HEK293 (cell line): ENCODE measurements at regions not wholly inside any gene's neighbourhood (a gene's known extent, or its start where the extent isn't known, plus 50 kb on each side); places are given as distances from the start of the nearest gene placed in this dataset.

Experiments used
- CTCF ChIA-PET: fragments of 350-600 bp; formaldehyde crosslinking; extraction: SDS; loops from one replicate; lab custom pipeline; 2021; ENCODE audit warnings: antibody characterized with exemption; lab: Yijun Ruan, JAX
- POLR2A ChIA-PET: fragments of 300-600 bp; formaldehyde crosslinking; extraction: SDS; loops from one replicate; lab custom pipeline; 2020; ENCODE audit warnings: antibody characterized with exemption, inconsistent platforms; lab: Yijun Ruan, JAX
- H3K27ac ChIP-seq: fragments of 200-500 bp; sonication (Bioruptor generic); 2 replicates; pipeline ENCODE4 v1.5.1; 2014; ENCODE audit warnings: low read depth, low read length, control low read depth, inconsistent platforms; ENCODE audit errors: extremely low read depth
- H3K36me3 ChIP-seq, 2 experiments: fragments of 200-500 bp in 1 of 2; sonication (Bioruptor generic) in 1 of 2; 1 replicate in 1 of 2; 2 replicates in 1 of 2; pipeline ENCODE4 v1.5.1; 2014 to 2017; ENCODE audit warnings: inconsistent platforms in 2 of 2, low read length in 2 of 2; ENCODE audit not compliant: control insufficient read depth in 2 of 2, insufficient read depth in 1 of 2
- H3K4me1 ChIP-seq: fragments of 200-500 bp; sonication (Bioruptor generic); 2 replicates; pipeline ENCODE4 v1.5.1; 2014; ENCODE audit warnings: mild to moderate bottlenecking, low read length, inconsistent platforms; ENCODE audit not compliant: control insufficient read depth, insufficient read depth
- H3K4me3 ChIP-seq: 2 replicates; pipeline ENCODE4 v1.5.1; 2011; ENCODE audit warnings: low read depth, mild to moderate bottlenecking, control low read depth, low read length, moderate library complexity
- H3K9me3 ChIP-seq: fragments of 200-500 bp; sonication (Bioruptor generic); 2 replicates; pipeline ENCODE4 v1.5.1; 2014; ENCODE audit warnings: low read depth, low read length, inconsistent platforms; ENCODE audit not compliant: control insufficient read depth, insufficient read depth
- EGR2 ChIP-seq: fragments of 450-650 bp; formaldehyde crosslinking; IDR thresholded peaks from 2 replicates; pipeline ENCODE4 v1.5.1; 2016; ENCODE audit warnings: low read depth, missing biosample characterization, missing genetic modification characterization
- IKZF3 ChIP-seq: fragments of 450-650 bp; IDR thresholded peaks from 2 replicates; pipeline ENCODE4 v1.5.0; 2018; ENCODE audit warnings: missing biosample characterization, mild to moderate bottlenecking, missing genetic modification characterization, moderate library complexity
- MYNN ChIP-seq: fragments of 450-650 bp; formaldehyde crosslinking; IDR thresholded peaks from 2 replicates; pipeline ENCODE4 v1.5.1; 2016; ENCODE audit warnings: missing biosample characterization, missing genetic modification characterization, borderline replicate concordance
- PRDM2 ChIP-seq: fragments of 450-650 bp; formaldehyde crosslinking; IDR thresholded peaks from 2 replicates; pipeline ENCODE4 v1.5.1; 2016; ENCODE audit warnings: missing biosample characterization, missing genetic modification characterization, borderline replicate concordance
- REPIN1 ChIP-seq: fragments of 450-650 bp; formaldehyde crosslinking; IDR thresholded peaks from 2 replicates; pipeline ENCODE4 v1.5.1; 2017; ENCODE audit warnings: missing biosample characterization, missing genetic modification characterization, low read depth
- ZBTB48 ChIP-seq: fragments of 450-650 bp; formaldehyde crosslinking; IDR thresholded peaks from 2 replicates; pipeline ENCODE4 v1.5.1; 2016; ENCODE audit warnings: missing biosample characterization, missing genetic modification characterization
- ZFHX2 ChIP-seq: fragments of 450-650 bp; formaldehyde crosslinking; conservative IDR thresholded peaks from 2 replicates; pipeline ENCODE4 v1.5.1; 2016; ENCODE audit warnings: missing biosample characterization, missing genetic modification characterization
- ZIC2 ChIP-seq: fragments of 450-650 bp; formaldehyde crosslinking; IDR thresholded peaks from 2 replicates; pipeline ENCODE4 v1.5.1; 2016; ENCODE audit warnings: missing biosample characterization, missing genetic modification characterization
- ZNF155 ChIP-seq: fragments of 450-650 bp; formaldehyde crosslinking; IDR thresholded peaks from 2 replicates; pipeline ENCODE4 v1.5.1; 2016; ENCODE audit warnings: missing biosample characterization, missing genetic modification characterization
- ZNF223 ChIP-seq: fragments of 450-650 bp; formaldehyde crosslinking; IDR thresholded peaks from 2 replicates; pipeline ENCODE4 v1.5.1; 2016; ENCODE audit warnings: missing biosample characterization, missing genetic modification characterization
- ZNF266 ChIP-seq: fragments of 450-650 bp; formaldehyde crosslinking; IDR thresholded peaks from 2 replicates; pipeline ENCODE4 v1.5.1; 2016; ENCODE audit warnings: missing biosample characterization, missing genetic modification characterization, low read depth
- ZNF302 ChIP-seq: fragments of 450-650 bp; formaldehyde crosslinking; IDR thresholded peaks from 2 replicates; pipeline ENCODE4 v1.5.1; 2016; ENCODE audit warnings: missing biosample characterization, missing genetic modification characterization, low read depth
- ZNF48 ChIP-seq: fragments of 450-650 bp; formaldehyde crosslinking; IDR thresholded peaks from 2 replicates; pipeline ENCODE4 v1.5.1; 2016; ENCODE audit warnings: missing biosample characterization, missing genetic modification characterization
- ZNF596 ChIP-seq: fragments of 450-650 bp; IDR thresholded peaks from 2 replicates; pipeline ENCODE4 v1.5.0; 2018; ENCODE audit warnings: missing biosample characterization, mild to moderate bottlenecking, missing genetic modification characterization, moderate library complexity
- ZNF610 ChIP-seq: fragments of 450-650 bp; formaldehyde crosslinking; IDR thresholded peaks from 2 replicates; pipeline ENCODE4 v1.5.1; 2016; ENCODE audit warnings: missing biosample characterization, missing genetic modification characterization, borderline replicate concordance
- ZNF626 ChIP-seq: fragments of 450-650 bp; sonication (Bioruptor Pico); formaldehyde crosslinking; IDR thresholded peaks from 2 replicates; pipeline ENCODE4 v1.5.1; 2018; ENCODE audit warnings: missing biosample characterization, missing genetic modification characterization, inconsistent platforms
- ZNF677 ChIP-seq: fragments of 450-650 bp; IDR thresholded peaks from 2 replicates; pipeline ENCODE4 v1.5.0; 2018; ENCODE audit warnings: missing biosample characterization, mild to moderate bottlenecking, missing genetic modification characterization, moderate library complexity

DNA sequence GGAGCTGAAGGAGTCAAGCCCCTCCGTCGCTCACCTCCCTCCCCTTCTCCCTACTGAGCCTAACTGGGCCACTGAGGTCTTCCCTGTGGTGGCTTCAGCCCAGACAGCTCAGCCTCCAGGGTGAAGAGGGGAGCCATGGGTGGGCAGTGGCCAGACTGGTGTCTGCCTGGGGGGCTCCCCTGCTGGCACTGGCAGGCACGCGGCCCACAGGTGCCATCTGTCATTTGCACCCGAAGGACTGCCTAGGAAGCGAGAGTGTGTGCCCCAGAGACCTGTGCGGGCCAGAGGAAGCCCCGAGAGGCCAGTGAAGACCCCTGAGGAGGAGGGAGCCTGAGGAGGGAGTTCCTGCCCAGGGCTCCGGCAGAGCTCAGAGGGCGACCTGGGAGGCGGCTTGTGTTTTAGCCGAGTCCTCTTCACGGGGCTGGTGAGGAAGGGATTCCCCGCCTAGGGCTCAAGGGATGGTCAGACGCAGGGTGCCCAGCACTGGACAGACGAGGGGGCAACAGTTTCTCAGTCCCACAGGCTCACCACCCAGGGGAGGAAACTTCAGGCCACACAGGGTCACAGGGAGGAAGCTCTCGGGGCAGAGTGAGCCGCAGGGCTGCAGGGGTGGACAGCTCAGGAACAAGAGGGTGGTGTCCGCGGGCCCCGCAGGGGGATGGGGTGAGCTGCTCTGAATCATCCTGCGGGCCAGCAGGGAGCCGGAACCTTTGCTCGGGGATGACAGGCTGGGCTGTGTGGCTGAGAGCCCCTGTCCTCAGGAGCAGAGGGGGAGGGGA, 76.2 kb upstream of the PPP2R2D start:
- ChIA-PET POLR2A (interaction anchor here (0.7 kb wide), 1 partner anchor 22 kb away, joined by 3 read pairs; no protein-coding TSS in a partner anchor), CTCF (interaction anchor here (0.7 kb wide), 1 partner anchor 1634 kb away, joined by 3 read pairs; no protein-coding TSS in a partner anchor)
- H3K4me1 ChIP-seq: no peaks in the 10 kb centered on the region
- no peak for TF ChIP-seq ZNF610 (tag by site-specific recombination)
- peak; percentile 76 for TF ChIP-seq ZIC2
- H3K4me3 ChIP-seq: no peak overlapping the region
- H3K27ac ChIP-seq: no peak overlapping the region
- H3K36me3 ChIP-seq: no peaks in the 10 kb centered on the region
- no peaks in the 10 kb centered on the region for H3K9me3 ChIP-seq

DNA sequence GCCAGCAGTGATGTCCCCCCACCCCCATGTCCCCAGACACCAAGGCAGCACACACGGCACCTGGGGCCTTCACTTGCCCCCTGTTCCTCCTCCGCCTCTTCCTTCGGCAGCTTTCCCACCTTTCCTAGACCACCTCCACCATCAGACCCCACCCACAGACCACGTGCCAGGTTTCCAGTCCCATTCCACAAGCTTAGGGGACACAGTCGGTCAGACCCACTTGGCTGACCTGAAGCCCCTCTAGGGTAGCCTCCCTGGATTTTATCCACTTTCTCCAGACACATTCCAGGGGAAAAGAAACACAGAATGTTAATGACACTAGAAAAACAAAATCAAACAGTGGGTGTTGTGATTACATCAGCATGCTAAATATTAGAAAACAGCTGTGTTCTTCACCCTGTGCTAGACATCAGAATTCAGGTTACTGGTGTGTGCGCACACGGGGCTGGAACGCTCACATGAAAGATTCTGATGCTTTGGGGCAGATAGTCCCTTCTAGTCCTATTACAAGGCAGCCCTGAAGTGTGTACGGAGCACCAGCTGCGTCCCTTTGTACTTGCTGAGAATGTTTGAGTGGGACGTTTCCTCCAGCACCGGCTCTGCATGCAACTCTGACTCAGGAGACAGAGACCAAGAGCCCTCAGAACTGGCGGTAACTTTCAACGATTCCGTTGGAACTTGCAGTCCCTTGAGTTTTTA, 75.5 kb upstream of the PPP2R2D start:
- no peak overlapping the region for H3K4me3 ChIP-seq
- no peak overlapping the region for H3K27ac ChIP-seq
- H3K36me3 ChIP-seq: no peaks in the 10 kb centered on the region
- ChIA-PET POLR2A (interaction anchor here (0.7 kb wide), 1 partner anchor 21 kb away, joined by 3 read pairs; no protein-coding TSS in a partner anchor), CTCF (interaction anchor here (0.7 to 1.0 kb wide), 2 partner anchors 75 to 1635 kb away, joined by 3 read pairs; no protein-coding TSS in a partner anchor)
- TF ChIP-seq ZBTB48 (tag by site-specific recombination) (no peak), ZNF266 (tag by site-specific recombination) (no peak), MYNN (tag by site-specific recombination) (no peak), ZNF677 (tag by site-specific recombination) (no peak), EGR2 (tag by site-specific recombination) (peak; percentile 79), ZNF302 (tag by site-specific recombination) (no peak), ZFHX2 (tag by site-specific recombination) (peak; percentile 78), PRDM2 (no peak), ZNF155 (tag by site-specific recombination) (no peak), IKZF3 (tag by site-specific recombination) (no peak), ZNF48 (tag by site-specific recombination) (no peak), ZNF223 (tag by site-specific recombination) (no peak), REPIN1 (tag by site-specific recombination) (no peak), ZNF626 (tag by site-specific recombination) (no peak), ZNF596 (tag by site-specific recombination) (no peak)
- H3K4me1 ChIP-seq: no peaks in the 10 kb centered on the region
- no peaks in the 10 kb centered on the region for H3K9me3 ChIP-seq
